PC-9 (cell line): ENCODE measurements at regions not wholly inside any gene's neighbourhood (a gene's known extent, or its start where the extent isn't known, plus 50 kb on each side); places are given as distances from the start of the nearest gene placed in this dataset.
"Not testable (repeated sequence)": the region's sequence is repeated elsewhere in the genome, so short reads cannot be mapped to it uniquely, and the experiment has no call there.

Experiments used
- BruUV-seq: library from RNA; stranded (reverse); fragments of 400-500 nt; replicated peaks from 2 replicates; lab custom pipeline; 2021; lab: Mats Ljungman, UMichigan
- CTCF ChIA-PET: fragments of 300-600 bp; sonication (Branson Sonifier 250); formaldehyde crosslinking; loops from one replicate; lab custom pipeline; 2022; ENCODE audit warnings: antibody characterized with exemption; lab: Charles Lee
- POLR2A ChIA-PET: fragments of 300-600 bp; sonication (Branson Sonifier 250); formaldehyde crosslinking; loops from one replicate; lab custom pipeline; 2022; ENCODE audit warnings: antibody characterized with exemption; ENCODE audit not compliant: unreplicated experiment; lab: Charles Lee
- DNase-seq, 2 experiments: peaks; one replicate each; pipeline versions ENCODE4 v3.0.0 to v3.0.0-alpha.2; 2015 to 2022; ENCODE audit warnings: mixed read lengths in 1 of 2
- H2AFZ ChIP-seq: fragments of 200-600 bp; sonication (generic); 2 replicates; pipeline ENCODE4 v1.8.1; 2017; ENCODE audit warnings: antibody characterized with exemption
- H3F3A ChIP-seq: fragments of 200-600 bp; sonication (generic); 2 replicates; pipeline ENCODE4 v1.8.1; 2017; ENCODE audit warnings: antibody characterized with exemption, mild to moderate bottlenecking, low read depth; ENCODE audit not compliant: insufficient read depth
- H3K27ac ChIP-seq: fragments of 200-600 bp; sonication (generic); 2 replicates; pipeline ENCODE4 v1.6.1; 2016; ENCODE audit warnings: mixed run types
- H3K27me3 ChIP-seq: fragments of 200-600 bp; sonication (generic); 2 replicates; pipeline ENCODE4 v1.6.1; 2016; ENCODE audit warnings: low read depth, mixed run types; ENCODE audit not compliant: insufficient read depth
- H3K36me3 ChIP-seq: fragments of 200-600 bp; sonication (generic); 2 replicates; pipeline ENCODE4 v1.6.1; 2016; ENCODE audit warnings: low read depth, mixed run types
- H3K4me1 ChIP-seq: fragments of 200-600 bp; sonication (generic); replicated peaks from 2 replicates; pipeline ENCODE4 v1.6.1; 2016; ENCODE audit warnings: mixed run types; ENCODE audit not compliant: insufficient read depth
- H3K4me2 ChIP-seq: fragments of 200-600 bp; sonication (generic); 2 replicates; pipeline ENCODE4 v1.6.1; 2017; ENCODE audit warnings: mixed run types
- H3K4me3 ChIP-seq: fragments of 200-600 bp; sonication (generic); 2 replicates; pipeline ENCODE4 v1.6.1; 2016; ENCODE audit warnings: mixed run types
- H3K79me2 ChIP-seq: fragments of 200-600 bp; sonication (generic); 2 replicates; pipeline ENCODE4 v1.6.1; 2017; ENCODE audit warnings: low read depth, mixed run types
- H3K9me2 ChIP-seq: fragments of 200-600 bp; sonication (generic); 2 replicates; pipeline ENCODE4 v1.8.1; 2017; ENCODE audit warnings: mild to moderate bottlenecking; ENCODE audit not compliant: insufficient read depth
- H3K9me3 ChIP-seq: fragments of 200-600 bp; sonication (generic); 2 replicates; pipeline ENCODE4 v1.8.1; 2016; ENCODE audit warnings: low read depth; ENCODE audit not compliant: insufficient read depth
- H4K20me1 ChIP-seq: fragments of 200-600 bp; sonication (generic); 2 replicates; pipeline ENCODE4 v1.8.1; 2017; ENCODE audit not compliant: insufficient read depth
- EZH2 ChIP-seq: fragments of 200-600 bp; sonication (generic); IDR thresholded peaks from 2 replicates; pipeline ENCODE4 v1.8.0; 2017; ENCODE audit warnings: antibody characterized with exemption, low read depth
- intact Hi-C: fragments of 100-400 bp; cut with micrococcal nuclease; formaldehyde crosslinking; loops from one replicate; pipeline ENCODE4 v1.10.0; 2022; ENCODE audit not compliant: unreplicated experiment
- TF ChIP-seq, protein P1 (sequence below): fragments of 200-600 bp; sonication (generic); conservative IDR thresholded peaks from 2 replicates; pipeline ENCODE4 v1.6.1; 2017; ENCODE audit warnings: mixed run types, antibody characterized with exemption, mild to moderate bottlenecking, moderate library complexity

DNA sequence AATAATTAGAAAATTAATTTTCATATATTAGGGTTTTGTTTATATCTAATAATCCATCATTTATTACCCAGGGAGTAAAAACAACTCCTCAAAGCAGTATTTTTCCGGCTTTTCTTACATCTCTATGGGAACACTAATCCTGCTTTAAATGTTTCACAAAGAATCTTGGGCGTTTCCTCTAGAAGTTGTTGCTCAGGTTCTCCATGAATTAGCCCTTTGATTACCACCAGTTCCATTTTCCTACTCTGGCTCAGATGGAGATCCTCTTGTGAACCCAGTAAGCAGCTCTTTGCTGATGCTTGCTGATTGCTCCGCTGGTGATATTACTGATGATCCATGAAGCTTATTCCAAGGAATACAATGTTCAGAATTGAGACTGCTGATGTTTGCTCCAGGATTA, 78.5 kb upstream of the PKP2 start:
- Histone ChIP-seq H3K4me3 (no peak overlapping the region), H3F3A (no peaks in the 10 kb centered on the region), H4K20me1 (no peaks in the 10 kb centered on the region), H3K4me2 (no peak overlapping the region), H3K9me3 (no peaks in the 10 kb centered on the region), H3K79me2 (no peaks in the 10 kb centered on the region), H3K27me3 (no peaks in the 10 kb centered on the region), H3K4me1 (peaks cover 7% of the 10 kb centered on the region; the same call in 1 of the 2 replicates), H2AFZ (no peak overlapping the region; the same call in 1 of the 2 replicates), H3K9me2 (no peaks in the 10 kb centered on the region), H3K36me3 (no peaks in the 10 kb centered on the region), H3K27ac (no peak overlapping the region)
- intact Hi-C loops, result no loop called here
- no peak for DNase-seq
- CTCF ChIA-PET, result no interaction called here
- TF ChIP-seq, protein P1, sequence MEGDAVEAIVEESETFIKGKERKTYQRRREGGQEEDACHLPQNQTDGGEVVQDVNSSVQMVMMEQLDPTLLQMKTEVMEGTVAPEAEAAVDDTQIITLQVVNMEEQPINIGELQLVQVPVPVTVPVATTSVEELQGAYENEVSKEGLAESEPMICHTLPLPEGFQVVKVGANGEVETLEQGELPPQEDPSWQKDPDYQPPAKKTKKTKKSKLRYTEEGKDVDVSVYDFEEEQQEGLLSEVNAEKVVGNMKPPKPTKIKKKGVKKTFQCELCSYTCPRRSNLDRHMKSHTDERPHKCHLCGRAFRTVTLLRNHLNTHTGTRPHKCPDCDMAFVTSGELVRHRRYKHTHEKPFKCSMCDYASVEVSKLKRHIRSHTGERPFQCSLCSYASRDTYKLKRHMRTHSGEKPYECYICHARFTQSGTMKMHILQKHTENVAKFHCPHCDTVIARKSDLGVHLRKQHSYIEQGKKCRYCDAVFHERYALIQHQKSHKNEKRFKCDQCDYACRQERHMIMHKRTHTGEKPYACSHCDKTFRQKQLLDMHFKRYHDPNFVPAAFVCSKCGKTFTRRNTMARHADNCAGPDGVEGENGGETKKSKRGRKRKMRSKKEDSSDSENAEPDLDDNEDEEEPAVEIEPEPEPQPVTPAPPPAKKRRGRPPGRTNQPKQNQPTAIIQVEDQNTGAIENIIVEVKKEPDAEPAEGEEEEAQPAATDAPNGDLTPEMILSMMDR, result no peak
- no peak for TF ChIP-seq EZH2
- POLR2A ChIA-PET, result no interaction called here
- no TSS peak for BruUV-seq

DNA sequence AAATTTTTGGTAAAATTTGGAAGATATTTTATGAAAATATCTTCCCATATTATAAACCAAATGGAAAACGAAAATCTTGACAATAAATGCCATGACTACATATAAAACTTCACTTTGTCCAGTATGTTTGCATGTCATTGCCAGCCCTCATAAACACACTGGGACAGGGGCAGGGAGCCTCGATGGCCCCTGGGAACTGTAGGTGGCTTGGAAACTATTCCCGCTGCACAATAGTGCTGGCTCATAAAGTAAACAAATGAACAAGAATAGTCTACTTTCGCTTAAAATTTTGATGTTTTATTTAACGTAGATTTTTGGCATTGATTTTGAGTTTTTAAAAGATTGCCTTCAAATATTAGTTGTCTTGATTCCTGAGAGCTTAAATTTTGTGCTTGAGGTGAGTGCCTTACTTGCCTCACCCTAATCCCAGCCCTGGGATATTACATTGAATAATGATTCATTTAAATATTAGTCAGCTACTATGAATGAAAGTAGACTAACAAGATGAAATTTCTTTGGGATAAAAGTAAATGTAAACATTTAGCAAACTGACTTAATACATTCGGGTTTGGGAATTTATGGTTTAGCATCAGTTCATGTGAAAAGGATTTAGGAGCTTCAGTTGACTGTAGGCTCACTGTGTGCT, 74.0 kb upstream of the PKP2 start:
- no peaks in the 10 kb centered on the region for H3K27me3 ChIP-seq
- no peaks in the 10 kb centered on the region for H3K9me2 ChIP-seq
- peaks cover 7% of the 10 kb centered on the region; the same call in 1 of the 2 replicates for H3K4me1 ChIP-seq
- TF ChIP-seq, protein P1, result no peak
- TF ChIP-seq EZH2, result no peak
- no peak for DNase-seq
- no peaks in the 10 kb centered on the region for H3K36me3 ChIP-seq
- H3K9me3 ChIP-seq, result no peaks in the 10 kb centered on the region
- ChIA-PET POLR2A (no interaction called here), CTCF (no interaction called here)
- no peak overlapping the region for H3K27ac ChIP-seq
- H3K79me2 ChIP-seq, result no peaks in the 10 kb centered on the region
- no peak overlapping the region for H2AFZ ChIP-seq
- no peaks in the 10 kb centered on the region for H3F3A ChIP-seq
- intact Hi-C loops, result no loop called here
- no TSS peak for BruUV-seq
- H3K4me3 ChIP-seq, result no peak overlapping the region
- no peak overlapping the region for H3K4me2 ChIP-seq
- H4K20me1 ChIP-seq, result no peaks in the 10 kb centered on the region

- BruUV-seq, result no TSS peak
- H3F3A ChIP-seq, result no peaks in the 10 kb centered on the region
- DNase-seq, result no peak
- H3K79me2 ChIP-seq, result no peaks in the 10 kb centered on the region
- no peaks in the 10 kb centered on the region for H3K9me3 ChIP-seq
- POLR2A ChIA-PET, result no interaction called here
- intact Hi-C loops, result no loop called here
- no peaks in the 10 kb centered on the region for H4K20me1 ChIP-seq
- H3K9me2 ChIP-seq, result no peaks in the 10 kb centered on the region
- no peaks in the 10 kb centered on the region for H3K27me3 ChIP-seq
- no peak overlapping the region for H2AFZ ChIP-seq
- no peak overlapping the region for H3K4me3 ChIP-seq
- CTCF ChIA-PET, result no interaction called here
- H3K36me3 ChIP-seq, result no peaks in the 10 kb centered on the region
- no peak for TF ChIP-seq EZH2
- TF ChIP-seq, protein P1, result no peak
- no peaks in the 10 kb centered on the region for H3K4me1 ChIP-seq
- H3K27ac ChIP-seq, result no peak overlapping the region
- no peak overlapping the region for H3K4me2 ChIP-seq
These were observed 68.5 kb upstream of the PKP2 start for GRCh38 chr12:32964981-32965585.

GRCh38 chr12:32956418-32956817, 59.8 kb upstream of the PKP2 start:
- H3K4me3 ChIP-seq, H3K4me1 ChIP-seq, intact Hi-C loops, H3K4me2 ChIP-seq, H3K79me2 ChIP-seq, H3K27me3 ChIP-seq, H3K27ac ChIP-seq, H2AFZ ChIP-seq, H3K36me3 ChIP-seq, H3K9me2 ChIP-seq, POLR2A ChIA-PET, BruUV-seq, H3K9me3 ChIP-seq, CTCF ChIA-PET, H3F3A ChIP-seq, H4K20me1 ChIP-seq: not testable (repeated sequence)
- DNase-seq, result peak in 1 of 2 experiments; percentile 9
